Activated CD4-positive, alpha-beta T cell treated with anti-CD3 and anti-CD28 coated beads, Interleukin-2, amount 10 ng/mL, durations not matched to agents 7 days and 5 days (primary cell): ENCODE measurements at regions not wholly inside any gene's neighbourhood (a gene's known extent, or its start where the extent isn't known, plus 50 kb on each side); places are given as distances from the start of the nearest gene placed in this dataset.

ENCODE experiments used
- CTCF ChIA-PET: fragments of 350-600 bp; sonication (Branson Sonifier 250); formaldehyde crosslinking; loops from one replicate; lab custom pipeline; 2021; ENCODE audit warnings: antibody characterized with exemption; lab: Charles Lee
- POLR2A ChIA-PET: fragments of 350-600 bp; sonication (Branson Sonifier 250); formaldehyde crosslinking; loops from one replicate; lab custom pipeline; 2021; ENCODE audit warnings: antibody characterized with exemption; lab: Charles Lee
- DNase-seq: peaks from one replicate; pipeline ENCODE4 v3.0.0-alpha.2; 2020
- H3K27ac Mint-ChIP-seq: one replicate; pipeline ENCODE4 v1.8.0; 2021; ENCODE audit warnings: mild to moderate bottlenecking, moderate library complexity, mixed read lengths
- H3K27me3 Mint-ChIP-seq: one replicate; pipeline ENCODE4 v1.8.0; 2021; ENCODE audit warnings: mixed read lengths
- H3K36me3 Mint-ChIP-seq: one replicate; pipeline ENCODE4 v1.8.0; 2021; ENCODE audit warnings: low read depth, mixed read lengths
- H3K4me1 Mint-ChIP-seq: one replicate; pipeline ENCODE4 v1.8.0; 2021; ENCODE audit warnings: mixed read lengths
- H3K4me3 Mint-ChIP-seq: one replicate; pipeline ENCODE4 v1.8.0; 2021; ENCODE audit warnings: mild to moderate bottlenecking, moderate library complexity, mixed read lengths
- H3K9me3 Mint-ChIP-seq: one replicate; pipeline ENCODE4 v1.8.0; 2021; ENCODE audit warnings: mixed read lengths

DNA sequence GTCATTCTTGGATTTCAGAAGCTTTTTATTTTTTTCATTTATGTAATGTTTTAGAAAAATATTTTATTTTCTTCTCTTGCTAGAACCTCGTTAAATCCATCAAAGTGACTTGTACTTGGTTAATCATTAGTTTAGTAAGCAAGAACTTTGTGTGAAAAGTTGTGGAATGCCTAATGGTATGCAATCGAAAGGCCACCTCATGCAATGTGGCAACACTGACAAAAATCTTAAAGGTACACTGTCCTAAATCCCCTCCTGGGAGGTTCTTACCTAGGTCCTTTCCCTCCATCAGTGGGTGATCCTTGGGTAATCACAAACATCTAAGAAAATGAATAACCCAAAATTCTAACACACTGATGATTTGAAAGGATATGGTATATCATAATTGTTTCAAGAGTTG lies 304.2 kb downstream of the DNAH5 start:
- Mint-ChIP-seq H3K27ac (no peak overlapping the region), H3K4me3 (no peak overlapping the region), H3K9me3 (peaks cover 2% of the 10 kb centered on the region), H3K36me3 (no peaks in the 10 kb centered on the region), H3K4me1 (no peaks in the 10 kb centered on the region), H3K27me3 (no peaks in the 10 kb centered on the region)
- POLR2A ChIA-PET: no interaction called here
- no peak for DNase-seq
- CTCF ChIA-PET: no interaction called here

DNA sequence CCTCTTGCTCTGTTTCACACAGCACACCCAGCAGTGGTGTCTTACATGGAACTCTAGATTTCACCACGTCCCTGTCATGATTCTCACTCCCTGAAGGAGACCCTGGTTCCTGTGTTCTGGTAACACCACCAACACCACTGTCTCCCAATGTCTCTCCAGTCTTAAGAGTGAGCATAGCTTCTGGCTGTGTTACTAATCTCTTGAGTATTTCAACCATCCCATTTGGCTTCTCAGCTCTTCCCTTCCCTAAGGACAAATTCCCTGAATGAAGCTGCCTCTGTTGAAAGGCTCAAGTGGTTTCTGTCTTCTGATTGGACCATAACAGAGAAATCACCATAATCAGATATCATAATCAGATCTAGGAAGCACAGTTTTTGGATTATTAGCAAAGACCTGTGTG lies 311.8 kb downstream of the DNAH5 start:
- H3K4me3 Mint-ChIP-seq: no peak overlapping the region
- H3K9me3 Mint-ChIP-seq: no peaks in the 10 kb centered on the region
- no peaks in the 10 kb centered on the region for H3K27me3 Mint-ChIP-seq
- POLR2A ChIA-PET: no interaction called here
- H3K4me1 Mint-ChIP-seq: no peaks in the 10 kb centered on the region
- CTCF ChIA-PET: interaction anchor here (0.8 kb wide), 1 partner anchor 9 kb away, joined by 3 read pairs; no protein-coding TSS in a partner anchor
- no peaks in the 10 kb centered on the region for H3K36me3 Mint-ChIP-seq
- no peak overlapping the region for H3K27ac Mint-ChIP-seq
- DNase-seq: no peak

DNA sequence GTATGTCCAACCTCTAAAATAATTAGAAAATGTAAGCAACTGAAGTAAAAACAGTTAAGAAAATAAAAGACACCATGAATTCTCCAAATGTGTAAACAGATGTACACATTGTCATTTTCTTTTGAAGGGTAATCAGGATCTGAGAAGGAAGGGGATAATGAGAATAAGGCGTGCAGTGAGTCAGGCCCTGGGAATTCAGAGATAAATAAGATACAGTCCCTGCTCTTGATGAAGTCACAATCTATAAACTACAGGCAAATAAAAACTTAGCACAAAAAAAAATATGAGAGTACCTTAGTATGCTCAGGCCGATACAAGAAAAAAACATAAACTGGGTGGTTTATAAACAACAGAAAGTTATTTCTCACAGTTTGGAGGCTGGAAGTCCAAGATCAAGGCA lies 315.3 kb downstream of the DNAH5 start:
- no peaks in the 10 kb centered on the region for H3K4me1 Mint-ChIP-seq
- POLR2A ChIA-PET: no interaction called here
- H3K9me3 Mint-ChIP-seq: no peaks in the 10 kb centered on the region
- H3K27me3 Mint-ChIP-seq: no peaks in the 10 kb centered on the region
- H3K27ac Mint-ChIP-seq: no peak overlapping the region
- CTCF ChIA-PET: no interaction called here
- H3K36me3 Mint-ChIP-seq: no peaks in the 10 kb centered on the region
- no peak overlapping the region for H3K4me3 Mint-ChIP-seq
- no peak for DNase-seq

DNA sequence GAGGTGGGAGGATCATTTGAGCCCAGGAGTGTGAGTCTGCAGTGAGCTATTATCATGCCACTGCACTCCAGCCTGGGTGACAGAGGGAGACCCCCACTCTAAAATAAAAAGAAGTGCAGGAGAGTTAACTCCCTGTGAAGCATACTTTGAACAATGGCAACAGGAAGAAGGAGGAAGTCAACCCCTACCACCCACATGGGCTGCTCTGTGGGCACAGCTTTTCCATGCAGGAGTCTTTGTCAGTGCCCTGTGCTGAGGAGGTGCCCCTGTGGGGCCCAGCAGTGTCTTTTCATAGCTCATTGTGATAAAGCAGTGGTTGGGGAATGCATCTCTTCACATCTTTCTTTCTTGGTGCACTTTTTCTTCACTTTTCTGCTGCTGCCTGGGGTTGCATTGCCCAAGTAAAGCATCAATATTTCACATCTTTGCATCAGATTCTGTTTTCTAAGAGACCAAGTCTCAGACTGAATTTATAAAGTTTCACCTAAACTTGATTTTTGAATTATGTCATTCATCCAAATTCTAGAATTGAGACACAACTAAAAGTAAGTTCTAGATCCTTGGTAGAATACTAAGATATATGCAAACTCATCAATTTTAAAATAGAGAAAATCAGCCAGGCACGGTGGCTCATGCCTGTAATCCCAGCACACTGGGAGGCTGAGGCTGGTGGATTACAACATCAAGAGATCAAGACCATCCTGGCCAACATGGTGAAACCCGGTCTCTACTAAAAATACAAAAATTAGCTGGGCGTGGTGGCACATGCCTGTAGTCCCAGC lies 316.6 kb downstream of the DNAH5 start:
- H3K4me3 Mint-ChIP-seq: no peak overlapping the region
- DNase-seq: no peak
- H3K27ac Mint-ChIP-seq: no peak overlapping the region
- no peaks in the 10 kb centered on the region for H3K9me3 Mint-ChIP-seq
- ChIA-PET CTCF (no interaction called here), POLR2A (no interaction called here)
- no peaks in the 10 kb centered on the region for H3K27me3 Mint-ChIP-seq
- no peaks in the 10 kb centered on the region for H3K4me1 Mint-ChIP-seq
- no peaks in the 10 kb centered on the region for H3K36me3 Mint-ChIP-seq

DNA sequence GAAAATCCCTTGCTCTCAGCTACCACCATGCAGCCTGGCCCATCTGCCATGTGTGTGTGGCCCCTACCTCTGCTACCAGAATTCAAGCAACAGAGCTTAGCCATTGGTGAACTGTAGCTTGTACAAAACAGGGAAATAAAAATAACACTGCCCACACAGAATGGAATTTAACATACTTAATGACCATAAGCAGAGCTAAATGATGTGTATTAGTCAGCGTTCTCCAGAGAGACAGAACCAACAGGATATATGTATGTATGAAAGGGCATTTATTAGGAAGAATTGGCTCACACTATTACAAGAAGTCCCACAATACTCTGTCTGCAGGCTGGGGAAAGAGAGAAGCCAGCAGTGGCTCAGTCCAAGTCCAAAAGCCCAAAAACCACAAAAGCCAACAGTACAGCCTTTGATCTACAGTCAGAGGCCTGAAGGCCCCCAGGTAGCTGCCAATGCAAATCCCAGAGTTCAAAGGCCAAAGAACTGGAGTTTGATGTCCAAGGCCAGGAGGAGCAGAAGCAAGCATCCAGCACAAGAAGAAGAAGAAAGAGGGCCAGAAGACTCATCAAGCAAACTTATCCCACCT lies 318.8 kb downstream of the DNAH5 start:
- no peaks in the 10 kb centered on the region for H3K36me3 Mint-ChIP-seq
- no peak overlapping the region for H3K4me3 Mint-ChIP-seq
- CTCF ChIA-PET: no interaction called here

DNA sequence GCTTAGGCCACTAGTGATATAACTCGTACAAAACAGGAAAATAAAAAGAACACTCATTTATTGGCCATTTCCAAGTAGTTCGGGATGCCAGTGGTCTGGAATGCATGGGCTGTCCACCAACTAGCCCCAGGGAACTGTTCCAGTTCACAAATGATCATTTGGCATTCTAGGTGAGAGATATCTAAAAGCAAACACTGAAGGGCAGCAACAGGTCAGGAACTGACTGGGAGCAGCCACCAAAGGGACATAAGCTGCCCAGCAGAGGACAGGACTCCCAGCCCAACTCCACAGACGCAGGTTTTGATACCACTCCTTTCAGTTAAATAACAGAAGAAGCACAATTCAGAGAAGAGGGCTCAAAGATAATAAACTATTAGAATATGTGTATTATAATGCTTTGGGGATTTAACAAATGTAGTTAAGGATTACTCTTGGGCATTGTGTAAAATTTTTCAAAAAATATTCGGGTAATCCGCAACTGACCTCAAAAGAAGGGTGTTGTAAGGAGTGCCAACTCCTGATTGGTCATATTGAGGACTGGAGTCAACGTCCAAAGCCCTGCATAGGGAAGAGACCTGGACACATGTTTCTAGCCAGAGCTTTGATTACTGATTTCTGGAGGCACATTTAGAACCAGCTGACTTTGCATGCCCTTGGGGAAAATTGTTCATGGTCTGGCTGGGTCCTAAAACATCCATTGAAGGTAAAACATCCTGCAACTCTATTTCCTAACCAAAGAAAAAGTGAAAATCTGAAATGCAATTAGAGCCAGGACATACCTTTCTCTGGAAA lies 320.0 kb downstream of the DNAH5 start:
- H3K4me3 Mint-ChIP-seq: no peak overlapping the region
- H3K27ac Mint-ChIP-seq: no peak overlapping the region
- H3K27me3 Mint-ChIP-seq: no peaks in the 10 kb centered on the region
- no peaks in the 10 kb centered on the region for H3K9me3 Mint-ChIP-seq
- ChIA-PET POLR2A (no interaction called here), CTCF (interaction anchor here (0.7 kb wide), 1 partner anchor 40 kb away, joined by 3 read pairs; no protein-coding TSS in a partner anchor)
- no peaks in the 10 kb centered on the region for H3K36me3 Mint-ChIP-seq
- DNase-seq: no peak
- no peaks in the 10 kb centered on the region for H3K4me1 Mint-ChIP-seq

More for the DNA sequence above, 318.8 kb downstream of the DNAH5 start:
- POLR2A ChIA-PET: no interaction called here
- DNase-seq: no peak
- Mint-ChIP-seq H3K9me3 (no peaks in the 10 kb centered on the region), H3K27ac (no peak overlapping the region), H3K4me1 (no peaks in the 10 kb centered on the region), H3K27me3 (no peaks in the 10 kb centered on the region)

DNA sequence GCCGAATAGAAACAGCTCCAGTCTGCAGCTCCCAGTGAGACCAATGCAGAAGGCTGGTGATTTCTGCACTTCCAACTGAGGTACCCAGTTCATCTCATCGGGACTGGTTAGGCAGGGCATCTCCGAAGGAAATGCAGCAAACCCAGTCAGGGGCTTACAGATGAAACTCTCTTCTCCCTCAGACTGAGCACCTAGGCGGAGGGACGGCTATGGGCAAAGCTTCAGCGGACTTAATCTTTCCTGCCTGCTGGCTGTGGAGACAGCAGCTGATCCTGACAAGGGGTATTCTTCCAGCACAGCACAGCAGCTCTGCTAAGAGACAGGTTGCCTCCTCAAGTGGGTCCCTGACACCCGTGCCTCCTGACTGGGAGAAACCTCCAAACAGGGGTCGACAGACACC lies 330.9 kb downstream of the DNAH5 start:
- Mint-ChIP-seq H3K27me3 (no peaks in the 10 kb centered on the region), H3K9me3 (peaks cover 12% of the 10 kb centered on the region), H3K27ac (no peak overlapping the region), H3K36me3 (no peaks in the 10 kb centered on the region), H3K4me1 (no peaks in the 10 kb centered on the region), H3K4me3 (no peak overlapping the region)
- ChIA-PET CTCF (no interaction called here), POLR2A (no interaction called here)
- no peak for DNase-seq

DNA sequence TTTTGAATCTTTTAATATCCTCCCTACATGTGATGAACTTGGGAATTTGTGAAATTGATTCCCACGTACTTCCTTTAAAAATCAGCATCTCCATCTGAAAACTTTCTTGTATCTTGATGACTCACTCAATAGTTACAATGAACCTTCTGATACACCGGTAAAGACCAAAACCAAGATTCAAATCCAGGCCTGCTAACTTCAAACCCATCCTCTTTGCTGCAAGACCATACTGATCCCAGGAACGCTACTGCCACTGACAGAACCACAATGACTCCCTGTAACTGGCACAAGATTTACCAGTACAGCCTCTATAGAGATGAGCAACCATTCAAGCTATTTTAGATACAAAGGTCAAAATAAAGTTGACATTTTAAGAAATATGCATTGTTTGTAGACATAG lies 332.9 kb downstream of the DNAH5 start:
- H3K4me1 Mint-ChIP-seq: no peaks in the 10 kb centered on the region
- no peaks in the 10 kb centered on the region for H3K36me3 Mint-ChIP-seq
- ChIA-PET POLR2A (no interaction called here), CTCF (no interaction called here)
- no peak for DNase-seq
- no peak overlapping the region for H3K27ac Mint-ChIP-seq
- H3K4me3 Mint-ChIP-seq: no peak overlapping the region
- peaks cover 12% of the 10 kb centered on the region for H3K9me3 Mint-ChIP-seq
- H3K27me3 Mint-ChIP-seq: no peaks in the 10 kb centered on the region

DNA sequence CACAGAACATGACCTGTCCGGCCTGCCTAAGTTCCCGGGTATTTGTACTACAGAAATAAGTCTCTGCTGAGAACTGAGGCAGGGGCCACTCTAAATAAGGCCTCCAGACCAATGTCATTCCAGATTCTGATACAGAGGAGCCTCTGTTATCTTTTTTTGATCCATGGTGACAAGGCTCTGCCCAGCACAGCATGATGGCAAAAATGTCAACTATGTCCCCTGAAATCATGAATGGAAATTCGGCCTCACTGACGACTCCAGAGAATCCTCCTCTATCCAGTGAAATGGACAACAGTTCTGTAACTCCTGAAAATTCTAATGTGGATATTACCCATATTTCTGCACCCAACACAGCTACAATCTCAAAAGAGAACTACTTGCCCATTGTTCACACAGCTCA lies 335.0 kb downstream of the DNAH5 start:
- DNase-seq: no peak
- Mint-ChIP-seq H3K4me3 (no peak overlapping the region), H3K36me3 (no peaks in the 10 kb centered on the region), H3K4me1 (no peaks in the 10 kb centered on the region), H3K27me3 (no peaks in the 10 kb centered on the region), H3K9me3 (peaks cover 7% of the 10 kb centered on the region), H3K27ac (no peak overlapping the region)
- ChIA-PET POLR2A (no interaction called here), CTCF (no interaction called here)

DNA sequence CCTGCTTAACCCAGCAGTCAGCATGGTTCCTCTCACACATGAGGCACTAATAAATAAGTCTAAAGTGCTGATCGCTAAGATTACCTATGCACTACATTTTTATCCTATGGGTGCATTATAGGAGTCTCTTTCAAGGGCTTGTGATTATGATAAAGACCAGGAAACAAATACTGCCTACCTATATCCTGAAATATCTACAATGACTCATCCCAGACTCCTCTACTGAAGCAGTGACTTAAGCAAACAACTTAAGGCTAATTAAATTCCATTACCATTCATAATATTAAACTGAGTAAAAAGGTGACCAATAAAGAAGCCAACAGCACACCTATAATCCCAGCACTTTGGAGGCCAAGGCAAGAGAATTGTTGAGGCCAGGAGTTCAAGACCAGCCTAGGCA lies 338.4 kb downstream of the DNAH5 start:
- ChIA-PET CTCF (no interaction called here), POLR2A (no interaction called here)
- H3K36me3 Mint-ChIP-seq: no peaks in the 10 kb centered on the region
- no peaks in the 10 kb centered on the region for H3K27me3 Mint-ChIP-seq
- H3K27ac Mint-ChIP-seq: no peak overlapping the region
- H3K9me3 Mint-ChIP-seq: no peaks in the 10 kb centered on the region
- no peak for DNase-seq
- H3K4me3 Mint-ChIP-seq: no peak overlapping the region
- no peaks in the 10 kb centered on the region for H3K4me1 Mint-ChIP-seq

DNA sequence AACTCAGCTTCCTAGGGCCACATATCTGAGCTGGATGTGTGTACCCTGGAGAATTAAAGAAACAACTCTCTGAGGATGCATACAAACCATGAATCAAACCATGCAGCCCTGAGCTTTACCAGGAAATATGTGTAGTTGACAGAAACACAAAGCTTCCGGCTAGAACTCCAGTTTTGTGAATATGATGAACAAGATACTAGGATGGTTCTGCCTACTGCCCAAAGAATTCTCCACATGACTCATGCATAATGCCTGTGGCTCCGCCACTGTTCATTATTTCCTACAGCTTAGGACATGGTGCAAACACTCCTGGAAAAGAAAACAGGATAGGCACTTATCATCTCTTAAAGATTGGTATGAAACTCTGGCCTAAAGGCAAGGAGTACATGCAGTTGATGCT lies 343.4 kb downstream of the DNAH5 start:
- Mint-ChIP-seq H3K4me3 (no peak overlapping the region), H3K9me3 (no peaks in the 10 kb centered on the region), H3K36me3 (no peaks in the 10 kb centered on the region), H3K4me1 (no peaks in the 10 kb centered on the region), H3K27ac (no peak overlapping the region), H3K27me3 (no peaks in the 10 kb centered on the region)
- DNase-seq: no peak
- ChIA-PET CTCF (no interaction called here), POLR2A (no interaction called here)

DNA sequence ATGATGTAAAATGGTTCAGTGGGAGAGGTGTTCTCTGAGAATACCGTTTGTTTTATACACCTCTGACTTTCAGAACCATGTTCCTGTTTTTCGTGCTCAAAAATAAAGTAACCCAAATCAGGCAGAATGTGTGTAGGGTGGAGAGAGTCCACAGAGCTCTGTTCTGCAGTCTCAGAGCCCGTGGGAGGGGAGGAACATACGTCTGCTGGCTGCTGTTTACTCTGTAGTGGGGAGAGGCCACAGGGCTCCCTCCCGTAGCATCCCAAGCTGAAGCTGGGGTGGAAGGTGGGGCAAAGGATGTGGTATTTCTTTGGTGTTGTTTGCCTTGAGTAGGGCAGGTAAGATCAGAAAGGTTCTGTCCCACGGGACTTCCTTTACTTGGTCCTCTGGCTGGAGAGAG lies 348.5 kb downstream of the DNAH5 start:
- Mint-ChIP-seq H3K4me1 (no peaks in the 10 kb centered on the region), H3K9me3 (no peaks in the 10 kb centered on the region), H3K4me3 (no peak overlapping the region), H3K27ac (no peak overlapping the region), H3K27me3 (no peaks in the 10 kb centered on the region), H3K36me3 (no peaks in the 10 kb centered on the region)
- ChIA-PET POLR2A (no interaction called here), CTCF (no interaction called here)
- DNase-seq: no peak

DNA sequence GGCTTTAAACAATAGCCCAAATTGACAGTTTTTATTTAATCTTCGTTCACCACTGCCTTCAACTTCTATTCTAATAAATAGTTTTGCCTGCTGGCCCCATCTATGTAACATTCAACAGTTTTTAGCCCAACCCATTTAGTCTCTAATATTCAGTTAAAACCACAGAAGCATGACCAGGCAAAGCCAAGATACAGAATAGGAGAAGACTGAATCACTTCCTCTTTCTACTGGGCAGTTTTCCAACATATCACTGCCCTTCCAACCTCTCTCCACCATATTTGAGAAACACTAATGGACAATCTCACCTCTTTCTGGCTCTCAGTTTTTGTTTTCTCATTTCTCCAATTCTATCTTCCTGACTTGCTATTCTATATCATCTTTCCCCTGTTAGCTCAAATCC lies 352.9 kb downstream of the DNAH5 start:
- no peaks in the 10 kb centered on the region for H3K9me3 Mint-ChIP-seq
- no peaks in the 10 kb centered on the region for H3K36me3 Mint-ChIP-seq
- H3K27ac Mint-ChIP-seq: no peak overlapping the region
- CTCF ChIA-PET: no interaction called here
- no peaks in the 10 kb centered on the region for H3K4me1 Mint-ChIP-seq
- no peak for DNase-seq
- H3K27me3 Mint-ChIP-seq: no peaks in the 10 kb centered on the region
- H3K4me3 Mint-ChIP-seq: no peak overlapping the region
- POLR2A ChIA-PET: no interaction called here
